HG03354 (cell line): ENCODE measurements at regions not wholly inside any gene's neighbourhood (a gene's known extent, or its start where the extent isn't known, plus 50 kb on each side); places are given as distances from the start of the nearest gene placed in this dataset.
"Not testable (repeated sequence)": the region's sequence is repeated elsewhere in the genome, so short reads cannot be mapped to it uniquely, and the experiment has no call there.

Source experiments
- ATAC-seq: cut with Tn5 transposase; IDR thresholded peaks from one replicate; pipeline ENCODE4 v1.9.1; 2021; ENCODE audit warnings: mild to moderate bottlenecking; ENCODE audit not compliant: unreplicated experiment, poor library complexity, severe bottlenecking

GRCh38 chr16:16609627-16610026, 230.7 kb downstream of the NPIPA7 start:
- ATAC-seq, result not testable (repeated sequence)

GRCh38 chr16:16610389-16610967, 231.5 kb downstream of the NPIPA7 start:
- not testable (repeated sequence) for ATAC-seq

GRCh38 chr16:16613212-16613611, 234.3 kb downstream of the NPIPA7 start:
- ATAC-seq, result not testable (repeated sequence)

GRCh38 chr16:16614484-16614883, 235.5 kb downstream of the NPIPA7 start:
- ATAC-seq, result not testable (repeated sequence)

GRCh38 chr16:16618963-16619465, 240.1 kb downstream of the NPIPA7 start:
- ATAC-seq, result not testable (repeated sequence)

GRCh38 chr16:16624367-16624766, 245.4 kb downstream of the NPIPA7 start:
- ATAC-seq, result not testable (repeated sequence)

- not testable (repeated sequence) for ATAC-seq
Measured at GRCh38 chr16:16625140-16625539, 246.2 kb downstream of the NPIPA7 start.

GRCh38 chr16:16627865-16628264, 248.9 kb downstream of the NPIPA7 start:
- ATAC-seq, result not testable (repeated sequence)

- not testable (repeated sequence) for ATAC-seq
Measured at GRCh38 chr16:16638231-16638630, 259.3 kb downstream of the NPIPA7 start.

- ATAC-seq, result not testable (repeated sequence)
Measured at GRCh38 chr16:16638714-16639113, 259.8 kb downstream of the NPIPA7 start.

GRCh38 chr16:16643828-16644227, 264.9 kb downstream of the NPIPA7 start:
- ATAC-seq, result not testable (repeated sequence)

GRCh38 chr16:16648002-16648401, 269.1 kb downstream of the NPIPA7 start:
- not testable (repeated sequence) for ATAC-seq

- not testable (repeated sequence) for ATAC-seq
Measured at GRCh38 chr16:16672180-16672812, 293.4 kb downstream of the NPIPA7 start.

- not testable (repeated sequence) for ATAC-seq
Measured at GRCh38 chr16:16674820-16675219, 295.9 kb downstream of the NPIPA7 start.

- not testable (repeated sequence) for ATAC-seq
Measured at GRCh38 chr16:16721849-16722248, 342.9 kb downstream of the NPIPA7 start.

- not testable (repeated sequence) for ATAC-seq
Measured at GRCh38 chr16:16722666-16723065, 343.7 kb downstream of the NPIPA7 start.

- not testable (repeated sequence) for ATAC-seq
Measured at GRCh38 chr16:16723819-16724519, 345.0 kb downstream of the NPIPA7 start.

- not testable (repeated sequence) for ATAC-seq
Measured at GRCh38 chr16:16727048-16727447, 348.1 kb downstream of the NPIPA7 start.

GRCh38 chr16:16742573-16742972, 363.6 kb downstream of the NPIPA7 start:
- ATAC-seq, result not testable (repeated sequence)

- ATAC-seq, result not testable (repeated sequence)
Measured at GRCh38 chr16:16754992-16755667, 376.2 kb downstream of the NPIPA7 start.
